GM23338 (cell line): ENCODE measurements at regions not wholly inside any gene's neighbourhood (a gene's known extent, or its start where the extent isn't known, plus 50 kb on each side); places are given as distances from the start of the nearest gene placed in this dataset.

Source experiments
- ATAC-seq: fragments of 200-7000 bp; cut with Tn5 transposase; 3 replicates; pipeline ENCODE4 v1.9.1; 2020
- DNase-seq: peaks from one replicate; pipeline ENCODE4 v3.0.0-alpha.2; 2015; ENCODE audit warnings: low spot score
- H2AFZ ChIP-seq: fragments of 200-600 bp; sonication (generic); 2 replicates; pipeline ENCODE4 v1.8.0; 2016; ENCODE audit warnings: antibody characterized with exemption, mild to moderate bottlenecking, moderate library complexity
- H3F3A ChIP-seq: fragments of 200-600 bp; sonication (generic); replicated peaks from 2 replicates; pipeline ENCODE4 v1.8.0; 2017; ENCODE audit warnings: antibody characterized with exemption, mixed run types, low read depth
- H3K27ac ChIP-seq: fragments of 200-600 bp; sonication (generic); 2 replicates; pipeline ENCODE4 v1.6.1; 2016; ENCODE audit warnings: low read depth
- H3K27me3 ChIP-seq: fragments of 200-600 bp; sonication (generic); 2 replicates; pipeline ENCODE4 v1.8.0; 2016; ENCODE audit warnings: mild to moderate bottlenecking, mixed run types, moderate library complexity; ENCODE audit not compliant: insufficient read depth
- H3K36me3 ChIP-seq: fragments of 200-600 bp; sonication (generic); 2 replicates; pipeline ENCODE4 v1.8.0; 2016; ENCODE audit warnings: mild to moderate bottlenecking; ENCODE audit not compliant: insufficient read depth
- H3K4me1 ChIP-seq: fragments of 200-600 bp; sonication (generic); 2 replicates; pipeline ENCODE4 v1.8.0; 2016; ENCODE audit warnings: mild to moderate bottlenecking, moderate library complexity; ENCODE audit not compliant: insufficient read depth
- H3K4me2 ChIP-seq: fragments of 200-600 bp; sonication (generic); 2 replicates; pipeline ENCODE4 v1.7.1; 2017; ENCODE audit warnings: mixed run types
- H3K4me3 ChIP-seq: fragments of 200-600 bp; sonication (generic); 2 replicates; pipeline ENCODE4 v1.6.1; 2016; ENCODE audit warnings: mixed run types
- H3K79me2 ChIP-seq: fragments of 200-600 bp; sonication (generic); replicated peaks from 2 replicates; pipeline ENCODE4 v1.8.0; 2017; ENCODE audit warnings: mild to moderate bottlenecking; ENCODE audit not compliant: insufficient read depth
- H3K9me2 ChIP-seq: fragments of 200-600 bp; sonication (generic); 2 replicates; pipeline ENCODE4 v1.8.0; 2017; ENCODE audit not compliant: insufficient read depth
- H4K20me1 ChIP-seq: fragments of 200-600 bp; sonication (generic); replicated peaks from 2 replicates; pipeline ENCODE4 v1.8.0; 2017; ENCODE audit warnings: mild to moderate bottlenecking; ENCODE audit not compliant: insufficient read depth
- H3K27ac Mint-ChIP-seq: 2 replicates; pipeline ENCODE4 v1.8.0; 2020; ENCODE audit warnings: inconsistent platforms, mild to moderate bottlenecking, moderate library complexity, mixed read lengths
- H3K27me3 Mint-ChIP-seq: 3 replicates; pipeline ENCODE4 v1.8.0; 2022; ENCODE audit warnings: low read depth, mild to moderate bottlenecking, moderate library complexity, mixed read lengths, inconsistent platforms; ENCODE audit not compliant: insufficient read depth, poor library complexity
- H3K36me3 Mint-ChIP-seq: 3 replicates; pipeline ENCODE4 v1.8.0; 2021; ENCODE audit warnings: low read depth, mild to moderate bottlenecking, inconsistent platforms, moderate library complexity, mixed read lengths
- H3K4me1 Mint-ChIP-seq: 3 replicates; pipeline ENCODE4 v1.8.0; 2020; ENCODE audit warnings: mild to moderate bottlenecking, inconsistent platforms, mixed read lengths
- H3K4me3 Mint-ChIP-seq: 3 replicates; pipeline ENCODE4 v1.8.0; 2021; ENCODE audit warnings: moderate library complexity, mild to moderate bottlenecking, inconsistent platforms, mixed read lengths
- H3K9me3 Mint-ChIP-seq: 3 replicates; pipeline ENCODE4 v1.8.0; 2020; ENCODE audit warnings: moderate library complexity, mild to moderate bottlenecking, inconsistent platforms, mixed read lengths
- CREB1 ChIP-seq: fragments of 250-450 bp; sonication (Bioruptor Pico); IDR thresholded peaks from 2 replicates; pipeline ENCODE4 v1.5.0; 2020; ENCODE audit warnings: low read depth, mild to moderate bottlenecking, moderate library complexity
- CTCF ChIP-seq, 2 experiments: fragments of 200-600 bp in 1 of 2; sonication (generic) in 1 of 2; conservative IDR thresholded peaks; 2 replicates each; pipeline versions ENCODE4 v1.5.1 to v1.6.1; 2016 to 2017; ENCODE audit warnings: antibody characterized with exemption in 2 of 2, low read depth in 2 of 2, mild to moderate bottlenecking in 2 of 2, moderate library complexity in 1 of 2
- ETS1 ChIP-seq: IDR thresholded peaks from 2 replicates; pipeline ENCODE4 v1.6.1; 2016; ENCODE audit warnings: antibody characterized with exemption
- EZH2 ChIP-seq: fragments of 200-600 bp; sonication (generic); IDR thresholded peaks from one replicate; pipeline ENCODE4 v1.8.0; 2017; ENCODE audit warnings: antibody characterized with exemption, mild to moderate bottlenecking, low read depth; ENCODE audit not compliant: unreplicated experiment
- EZH2phosphoT487 ChIP-seq: fragments of 200-600 bp; sonication (generic); IDR thresholded peaks from one replicate; pipeline ENCODE4 v1.8.1; 2018; ENCODE audit warnings: antibody characterized with exemption; ENCODE audit not compliant: unreplicated experiment
- JUNB ChIP-seq: IDR thresholded peaks from one replicate; pipeline ENCODE4 v1.6.1; 2016; ENCODE audit warnings: antibody characterized with exemption; ENCODE audit not compliant: unreplicated experiment
- NANOG ChIP-seq: IDR thresholded peaks from 2 replicates; pipeline ENCODE4 v1.6.1; 2016; ENCODE audit warnings: antibody characterized with exemption, borderline replicate concordance
- POLR2AphosphoS5 ChIP-seq: IDR thresholded peaks from 2 replicates; pipeline ENCODE4 v1.6.1; 2016; ENCODE audit warnings: antibody characterized with exemption, low read depth
- REST ChIP-seq: IDR thresholded peaks from one replicate; pipeline ENCODE4 v1.6.1; 2018; ENCODE audit warnings: antibody characterized with exemption; ENCODE audit not compliant: unreplicated experiment
- STAT1 ChIP-seq: IDR thresholded peaks from one replicate; pipeline ENCODE4 v1.6.1; 2016; ENCODE audit warnings: antibody characterized with exemption; ENCODE audit not compliant: unreplicated experiment
- ZNF114 ChIP-seq: fragments of 250-450 bp; sonication (Bioruptor Pico); IDR thresholded peaks from 2 replicates; pipeline ENCODE4 v1.5.0; 2020; ENCODE audit warnings: mild to moderate bottlenecking, moderate library complexity
- ZNF331 ChIP-seq: fragments of 250-450 bp; sonication (Bioruptor Pico); IDR thresholded peaks from 2 replicates; pipeline ENCODE4 v1.5.0; 2020; ENCODE audit warnings: low read depth, mild to moderate bottlenecking, moderate library complexity
- ZNF462 ChIP-seq: fragments of 250-450 bp; sonication (Bioruptor Pico); IDR thresholded peaks from 2 replicates; pipeline ENCODE4 v1.5.0; 2020; ENCODE audit warnings: mild to moderate bottlenecking, moderate library complexity

- no peak overlapping the region for H3K4me2 ChIP-seq
- no peaks in the 10 kb centered on the region for H3K79me2 ChIP-seq
- no peak for ATAC-seq
Measured at GRCh38 chr6:76703285-76703684, 630.8 kb upstream of the IMPG1 start.

More at GRCh38 chr6:76703285-76703684, 630.8 kb upstream of the IMPG1 start:
- H4K20me1 ChIP-seq: peaks cover 4% of the 10 kb centered on the region; the same call in 1 of the 2 replicates
- H3K27me3 Mint-ChIP-seq: no peaks in the 10 kb centered on the region
- H3K27ac ChIP-seq: no peak overlapping the region
- no peaks in the 10 kb centered on the region for H3K9me3 Mint-ChIP-seq
- H3K27me3 ChIP-seq: no peaks in the 10 kb centered on the region
- no peak overlapping the region for H3K27ac Mint-ChIP-seq
- TF ChIP-seq ZNF462 (CRISPR knock-in tag) (no peak), STAT1 (no peak), CREB1 (CRISPR knock-in tag) (no peak), ZNF114 (CRISPR knock-in tag) (no peak), POLR2AphosphoS5 (no peak), ZNF331 (no peak), ETS1 (no peak), JUNB (no peak), CTCF (conservative IDR thresholded peaks at IDR 0.05; ENCODE audit: low read depth in 2 of 2) (no peak), REST (no peak), EZH2phosphoT487 (no peak), EZH2 (no peak), NANOG (no peak)
- no peaks in the 10 kb centered on the region for H3K36me3 ChIP-seq
- no peaks in the 10 kb centered on the region for H3K9me2 ChIP-seq
- H3K36me3 Mint-ChIP-seq: no peaks in the 10 kb centered on the region; the same call in 2 of the 3 replicates
- no peak for DNase-seq
- H2AFZ ChIP-seq: no peak overlapping the region
- peaks cover 2% of the 10 kb centered on the region; the same call in 1 of the 3 replicates for H3K4me1 Mint-ChIP-seq
- no peaks in the 10 kb centered on the region for H3F3A ChIP-seq
- no peak overlapping the region for H3K4me3 ChIP-seq
- H3K4me1 ChIP-seq: no peaks in the 10 kb centered on the region
- H3K4me3 Mint-ChIP-seq: no peak overlapping the region
